DMS153 (cell line): ENCODE measurements at regions not wholly inside any gene's neighbourhood (a gene's known extent, or its start where the extent isn't known, plus 50 kb on each side); places are given as distances from the start of the nearest gene placed in this dataset.
"Not testable (repeated sequence)": the region's sequence is repeated elsewhere in the genome, so short reads cannot be mapped to it uniquely, and the experiment has no call there.

Source experiments
- DNase-seq: peaks from one replicate; lab custom pipeline; 2025; lab: John Stamatoyannopoulos, UW

DNA sequence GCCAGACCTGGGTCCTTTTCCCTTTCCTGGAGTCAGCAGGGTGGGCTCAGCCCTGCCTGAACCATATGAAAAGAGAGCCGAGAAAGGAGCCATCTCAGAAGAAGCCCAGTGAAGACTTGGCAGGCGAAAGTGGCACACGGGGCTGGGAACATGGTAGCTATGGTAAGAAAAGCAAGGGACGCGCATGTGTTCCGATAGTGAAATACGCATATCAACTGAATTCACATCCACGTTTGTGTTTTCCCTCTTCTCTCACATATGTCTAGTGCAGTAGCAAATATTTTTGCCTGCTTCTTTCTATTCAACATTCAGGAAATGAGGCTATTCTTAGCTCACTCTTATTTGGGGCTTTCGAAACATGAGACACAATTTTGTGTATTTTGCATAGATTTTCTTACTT is 54.1 kb upstream of the PEG3 start:
- DNase-seq: no peak

DNA sequence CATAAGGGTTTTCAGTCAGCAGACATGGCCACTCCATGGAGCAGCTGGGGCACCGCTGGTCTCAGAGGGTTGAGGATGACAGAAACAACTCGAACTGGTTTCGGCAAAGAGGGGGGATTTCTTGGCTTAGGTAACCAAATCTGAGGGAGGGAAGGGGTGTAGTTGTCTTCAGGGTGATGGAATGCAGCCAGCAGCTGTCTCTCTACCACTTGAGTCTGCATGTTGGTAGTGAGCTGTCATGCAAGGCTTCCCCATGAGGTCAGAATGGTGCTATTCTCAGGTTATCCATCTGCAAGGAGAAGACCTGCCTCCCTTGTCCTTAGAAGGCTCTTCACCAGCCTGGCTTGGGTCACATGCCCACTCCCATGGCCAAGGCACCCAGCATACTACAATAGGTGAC is 55.6 kb upstream of the PEG3 start:
- no peak for DNase-seq

DNA sequence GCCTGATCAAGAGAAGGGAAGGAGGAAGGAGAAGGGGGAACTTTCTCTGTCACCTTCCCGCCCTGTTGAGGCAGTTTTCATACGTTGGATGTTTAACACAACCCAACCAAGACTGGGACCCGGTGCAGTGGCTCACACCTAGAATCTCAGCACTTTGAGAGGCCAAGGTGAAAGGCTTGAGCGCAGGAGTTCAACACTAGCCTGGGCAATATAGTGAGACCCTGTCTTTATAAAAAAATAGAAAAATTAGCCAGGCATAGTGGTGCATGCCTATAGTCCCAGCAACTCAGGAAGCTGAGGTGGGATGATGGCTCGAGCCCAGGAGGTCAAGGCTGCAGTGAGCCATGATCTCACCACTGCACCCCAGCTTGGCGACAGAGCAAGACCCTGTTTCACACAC is 59.4 kb upstream of the PEG3 start:
- no peak for DNase-seq

DNA sequence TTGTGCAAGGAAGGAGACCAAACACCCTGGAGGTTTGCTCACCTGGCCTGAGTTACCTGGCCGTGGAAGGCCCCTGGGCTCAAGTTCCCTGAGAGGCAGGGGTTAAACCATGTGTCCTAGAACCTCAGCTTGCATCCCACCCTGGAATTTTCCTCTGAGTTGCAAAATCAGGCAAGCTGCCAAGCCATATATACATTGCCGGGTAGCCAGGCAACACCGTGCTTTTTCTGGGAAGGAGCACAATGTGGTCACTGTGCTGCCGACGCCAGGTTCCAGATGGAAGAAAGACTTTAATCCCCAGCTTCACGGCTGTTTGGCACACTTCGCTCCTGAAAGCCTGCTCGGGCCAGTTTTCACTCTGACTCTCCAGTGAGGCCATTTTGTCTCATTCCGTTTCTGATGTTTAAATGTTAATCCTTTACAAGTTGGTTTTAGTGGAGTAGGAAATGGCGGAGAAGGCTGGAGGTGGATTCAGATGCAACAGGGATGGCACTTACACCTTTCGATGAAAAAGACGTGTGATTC is 60.1 kb upstream of the PEG3 start:
- no peak for DNase-seq

DNA sequence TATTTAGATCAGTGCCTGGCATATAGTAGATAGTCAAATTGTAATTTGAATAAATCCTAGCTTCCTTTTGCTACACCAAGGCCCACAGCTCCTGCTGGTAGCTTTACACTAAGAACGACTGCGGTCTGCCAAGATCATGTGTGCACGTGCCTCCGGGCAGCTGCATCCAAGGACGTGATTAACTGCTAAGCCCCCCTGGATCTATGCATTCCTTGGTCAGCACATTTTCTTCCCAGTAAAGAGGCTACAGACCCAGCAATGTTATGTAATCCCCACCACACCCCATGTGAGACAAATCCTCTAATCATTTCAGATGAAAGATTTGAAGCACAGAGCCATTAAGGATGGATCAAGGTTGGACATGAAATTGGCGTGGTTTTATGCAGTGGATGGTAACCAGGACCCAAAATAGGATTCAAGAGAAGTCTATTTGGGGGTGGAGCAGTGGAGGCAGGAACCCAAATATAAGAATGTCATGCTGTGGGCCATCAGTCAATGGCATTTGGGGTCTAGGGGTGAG is 65.2 kb upstream of the PEG3 start:
- DNase-seq: no peak

DNA sequence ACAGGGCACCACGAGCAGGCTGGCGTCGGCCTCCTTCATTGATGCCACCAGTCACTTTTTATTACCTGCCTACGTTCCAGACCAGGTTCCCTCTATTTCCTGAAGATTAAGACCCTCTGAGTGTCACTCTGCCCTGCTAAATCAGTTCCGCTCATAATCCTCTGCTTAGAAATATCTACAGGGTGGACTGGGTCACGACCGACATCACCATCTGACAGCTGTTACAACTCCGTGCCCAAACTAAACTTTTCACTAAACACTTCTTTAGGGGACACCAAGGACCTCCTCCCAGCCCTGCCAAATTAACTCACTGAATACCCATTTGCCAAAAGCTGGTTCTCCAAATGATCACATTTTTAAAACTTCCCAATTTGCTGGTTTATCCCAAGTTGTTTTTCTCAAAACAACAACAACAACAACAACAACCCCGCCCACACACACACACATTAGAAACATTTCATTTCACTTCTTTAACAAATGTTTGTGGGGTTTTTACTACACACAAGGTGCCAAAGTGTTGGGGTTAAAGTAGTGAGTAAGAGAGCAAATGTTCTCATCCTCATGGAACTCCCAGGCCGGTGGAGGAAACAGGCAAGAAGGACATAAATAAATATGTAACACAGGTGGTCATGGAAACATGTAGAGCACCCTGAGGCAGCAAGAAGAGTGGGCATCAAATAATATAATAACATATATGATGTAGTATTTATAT is 72.0 kb upstream of the PEG3 start:
- DNase-seq: no peak

DNA sequence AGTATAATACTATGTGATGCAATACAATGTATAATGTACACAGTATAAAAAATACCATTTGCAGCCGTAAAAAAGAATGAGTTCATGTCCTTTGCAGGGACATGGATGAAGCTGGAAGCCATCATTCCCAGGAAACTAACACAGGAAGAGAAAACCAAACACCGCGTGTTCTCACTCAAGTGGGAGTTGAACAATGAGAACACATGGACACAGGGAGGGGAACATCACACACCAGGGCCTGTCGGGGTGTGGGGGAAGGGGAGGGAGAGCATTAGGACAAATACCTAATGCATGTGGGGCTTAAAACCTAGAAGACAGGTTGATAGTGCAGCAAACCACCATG is 72.6 kb upstream of the PEG3 start:
- DNase-seq: not testable (repeated sequence)

DNA sequence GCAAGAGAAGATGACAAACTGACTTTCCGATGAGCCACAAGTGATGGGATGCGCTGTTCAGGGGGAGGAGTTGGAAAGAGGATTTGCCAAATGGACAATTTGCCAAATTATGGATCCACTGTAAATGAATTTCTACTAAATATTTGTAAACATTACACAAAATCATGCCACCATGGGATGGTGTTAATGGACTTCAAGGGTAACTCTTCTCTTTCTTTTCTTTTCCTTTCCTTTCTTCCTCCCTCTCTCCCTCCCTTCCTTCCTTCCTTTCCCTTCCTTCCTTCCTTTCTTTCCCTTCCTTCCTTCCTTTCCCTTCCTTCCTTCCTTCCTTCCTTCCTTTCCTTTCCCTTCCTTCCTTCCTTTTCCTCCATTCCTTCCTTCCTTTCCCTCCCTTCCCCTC is 76.0 kb upstream of the PEG3 start:
- no peak for DNase-seq

DNA sequence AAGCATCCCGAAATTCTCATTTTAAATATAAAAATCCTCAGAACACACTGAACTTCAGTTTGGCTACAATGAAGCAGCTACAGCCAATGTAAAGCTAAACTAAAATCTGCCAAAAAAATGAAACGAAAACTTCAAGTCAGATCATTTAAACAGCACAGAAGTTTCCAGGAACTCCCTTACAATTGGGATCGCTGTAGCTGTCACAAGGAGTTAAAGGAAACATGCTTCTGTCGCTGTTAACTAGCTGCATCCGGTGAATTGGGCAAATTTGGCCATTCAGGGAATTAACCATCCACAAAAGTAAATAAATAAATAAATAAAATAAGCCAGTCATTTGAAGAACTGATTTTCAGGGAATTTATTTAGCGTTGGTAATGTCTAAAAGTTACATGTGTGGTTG is 77.0 kb upstream of the PEG3 start:
- no peak for DNase-seq

DNA sequence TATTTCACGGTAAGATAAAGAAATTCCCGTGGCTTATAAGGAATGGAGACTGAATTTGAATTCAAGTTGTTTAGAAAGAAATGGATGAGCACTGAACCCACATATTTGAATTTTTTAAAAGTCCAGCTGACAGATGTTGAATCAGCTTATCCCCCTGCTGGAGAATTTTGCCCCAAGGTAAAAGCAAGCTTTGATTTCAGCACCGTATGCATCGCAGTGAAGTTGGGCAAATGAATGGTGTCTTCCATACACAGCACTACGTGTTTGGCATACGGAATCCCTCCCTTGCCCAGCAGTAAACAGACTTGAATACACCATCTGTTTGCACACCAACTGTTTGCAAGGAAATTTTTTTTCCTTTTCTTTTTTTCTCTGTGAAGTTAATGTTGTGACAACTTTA is 77.5 kb upstream of the PEG3 start:
- no peak for DNase-seq

DNA sequence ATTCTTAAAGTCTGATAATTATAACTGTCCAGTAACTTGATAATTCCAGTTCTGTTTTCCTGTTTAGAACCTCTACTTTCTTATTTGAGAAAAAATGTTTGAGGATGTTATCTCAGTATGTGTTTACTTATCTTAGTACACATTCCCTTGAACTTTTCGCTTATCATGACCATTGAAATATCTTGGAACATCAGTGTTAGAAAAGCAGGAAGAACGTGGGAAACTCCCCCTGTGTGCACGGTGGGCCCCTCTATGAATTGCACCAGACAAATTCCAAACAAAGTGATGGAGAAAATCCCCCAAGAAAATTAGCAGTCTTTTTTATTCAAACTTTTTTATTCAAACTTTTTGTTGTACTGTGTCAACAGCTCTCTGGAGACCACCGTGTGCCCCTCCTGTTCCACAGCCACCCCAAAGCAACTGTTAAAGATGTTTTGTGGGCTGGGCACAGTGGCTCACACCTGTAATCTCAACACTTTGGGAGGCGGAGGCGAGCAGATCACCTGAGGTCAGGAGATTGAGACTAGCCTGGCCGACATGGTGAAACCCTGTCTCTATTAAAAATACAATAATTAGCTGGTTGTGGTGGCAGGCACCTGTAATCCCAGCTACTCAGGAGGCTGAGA is 78.3 kb upstream of the PEG3 start:
- DNase-seq: no peak

DNA sequence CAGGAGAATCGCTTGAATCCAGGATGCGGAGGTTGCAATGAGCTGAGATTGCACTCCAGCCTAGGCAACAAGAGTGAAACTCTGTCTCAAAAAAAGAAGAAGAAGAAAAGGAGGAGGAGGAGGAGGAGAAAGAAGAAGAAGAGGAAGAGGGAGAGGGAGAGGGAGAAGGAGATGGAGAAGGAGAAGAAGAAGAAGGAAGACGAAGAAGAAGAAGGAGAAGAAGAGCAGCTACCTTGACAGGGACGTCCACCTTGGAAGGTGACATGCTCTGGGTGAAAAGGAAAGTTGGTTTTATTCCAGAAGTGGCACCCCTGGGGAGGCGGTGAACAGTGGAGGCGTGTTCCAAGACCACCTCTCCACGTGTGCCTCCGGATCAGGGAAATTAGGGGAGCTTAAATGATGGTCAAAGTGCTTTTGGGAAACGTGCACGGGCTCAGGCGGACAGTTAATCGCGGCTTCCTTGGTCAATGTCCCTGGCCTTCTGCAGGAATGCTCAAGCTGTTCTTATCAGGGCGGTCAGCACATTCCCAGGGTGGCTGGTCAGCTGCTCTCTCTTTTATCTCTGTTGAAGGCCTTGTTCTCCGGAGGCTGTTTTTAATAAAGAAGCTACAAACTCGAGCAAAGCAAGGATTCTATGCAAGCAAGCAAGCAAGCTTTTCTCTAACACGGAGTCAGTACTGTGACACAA is 78.9 kb upstream of the PEG3 start:
- DNase-seq: no peak

DNA sequence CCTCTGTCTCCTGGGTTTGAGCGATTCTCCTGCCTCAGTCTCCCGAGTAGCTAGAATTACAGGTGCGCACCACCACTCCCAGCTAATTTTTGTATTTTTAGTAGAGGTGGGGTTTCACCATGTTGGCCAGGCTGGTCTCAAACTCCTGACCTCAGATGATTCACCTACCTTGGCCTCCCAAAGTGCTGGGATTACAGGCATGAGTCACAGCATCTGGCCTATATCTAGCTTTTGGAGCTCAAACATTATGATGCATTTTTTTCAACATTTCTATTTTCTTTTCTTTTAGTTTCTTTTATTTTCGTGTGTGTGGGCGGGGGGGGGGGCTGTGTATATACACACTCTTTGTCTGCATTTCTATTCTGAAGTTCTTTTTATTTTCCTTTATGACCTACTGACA is 85.6 kb upstream of the PEG3 start:
- DNase-seq: not testable (repeated sequence)

DNA sequence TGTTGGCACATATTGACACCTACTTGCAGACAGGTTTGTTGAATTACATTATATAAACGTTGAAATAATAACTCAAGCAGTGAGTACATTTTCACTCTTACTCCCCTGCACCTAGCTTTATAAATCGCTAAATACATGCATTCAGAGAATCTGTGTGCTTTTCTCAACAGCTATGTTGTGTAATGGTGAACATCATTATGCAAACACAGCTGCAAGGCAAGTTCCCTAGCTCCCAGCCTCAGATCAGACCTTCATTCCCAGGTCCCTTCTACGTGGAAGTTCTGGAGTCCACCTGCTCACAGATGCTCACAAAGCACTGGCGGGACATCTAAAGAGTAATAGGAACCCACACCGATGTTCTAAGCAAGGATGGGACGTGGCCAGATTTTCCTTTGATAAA is 86.8 kb upstream of the PEG3 start:
- DNase-seq: no peak

DNA sequence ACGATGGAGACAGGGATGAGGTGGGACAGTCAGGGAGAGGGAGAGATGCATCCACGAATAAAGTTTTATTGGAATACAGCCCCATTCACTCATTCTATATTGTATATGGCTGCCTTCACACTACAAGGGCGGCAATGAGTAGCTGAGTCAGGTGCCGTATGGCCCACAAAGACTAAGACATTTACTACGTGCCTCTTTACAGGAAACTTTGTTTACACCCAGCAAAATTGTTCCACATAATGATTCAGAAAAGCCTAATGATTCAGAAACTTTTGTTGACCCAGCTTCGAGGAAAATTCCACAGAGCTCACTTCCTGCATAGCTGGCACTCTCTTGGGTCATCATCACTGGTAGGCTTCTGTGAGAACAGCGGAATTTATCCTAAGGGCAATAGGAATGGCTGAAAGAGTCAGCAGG is 87.3 kb upstream of the PEG3 start:
- DNase-seq: no peak

DNA sequence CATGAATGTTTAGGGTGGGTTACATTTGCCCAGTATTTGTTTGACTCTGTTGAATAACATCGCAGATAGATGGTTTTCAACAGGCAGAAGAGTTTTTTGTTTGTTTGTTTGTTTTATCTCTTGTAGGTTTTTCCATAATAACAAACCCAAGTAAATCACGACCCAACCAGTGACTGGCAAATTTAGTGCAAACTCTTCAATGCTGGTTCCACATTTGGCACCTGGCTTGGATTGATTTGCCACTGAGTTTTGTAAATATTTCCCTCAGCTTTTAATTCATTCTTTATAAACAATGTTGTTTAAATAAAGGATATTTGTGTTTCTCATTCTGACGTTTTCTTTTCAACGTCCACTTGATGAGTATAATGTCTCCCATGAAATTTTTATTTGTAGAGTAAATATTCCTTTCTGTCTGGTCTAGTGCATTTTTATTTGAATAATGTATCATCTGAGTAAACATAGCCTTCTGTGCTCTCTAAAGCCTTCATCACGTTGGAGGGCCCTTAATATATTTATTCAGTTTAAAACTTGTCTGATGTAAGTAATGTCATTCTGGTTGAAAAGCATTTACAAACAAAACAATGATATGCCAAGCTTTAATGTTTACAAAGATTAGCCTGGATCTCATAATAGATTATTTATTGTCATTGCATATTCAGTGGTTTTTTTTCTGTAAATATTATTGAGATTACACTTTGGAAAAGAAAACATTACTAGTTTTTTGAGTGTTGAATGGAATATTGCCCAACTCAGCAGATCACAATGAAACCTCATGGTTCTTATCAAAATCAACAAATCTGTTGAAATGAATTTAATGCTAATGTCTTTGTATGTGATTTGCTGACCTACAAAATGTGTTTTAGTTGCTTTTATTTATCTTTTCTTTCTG is 90.4 kb upstream of the PEG3 start:
- peak; percentile 13 for DNase-seq

DNA sequence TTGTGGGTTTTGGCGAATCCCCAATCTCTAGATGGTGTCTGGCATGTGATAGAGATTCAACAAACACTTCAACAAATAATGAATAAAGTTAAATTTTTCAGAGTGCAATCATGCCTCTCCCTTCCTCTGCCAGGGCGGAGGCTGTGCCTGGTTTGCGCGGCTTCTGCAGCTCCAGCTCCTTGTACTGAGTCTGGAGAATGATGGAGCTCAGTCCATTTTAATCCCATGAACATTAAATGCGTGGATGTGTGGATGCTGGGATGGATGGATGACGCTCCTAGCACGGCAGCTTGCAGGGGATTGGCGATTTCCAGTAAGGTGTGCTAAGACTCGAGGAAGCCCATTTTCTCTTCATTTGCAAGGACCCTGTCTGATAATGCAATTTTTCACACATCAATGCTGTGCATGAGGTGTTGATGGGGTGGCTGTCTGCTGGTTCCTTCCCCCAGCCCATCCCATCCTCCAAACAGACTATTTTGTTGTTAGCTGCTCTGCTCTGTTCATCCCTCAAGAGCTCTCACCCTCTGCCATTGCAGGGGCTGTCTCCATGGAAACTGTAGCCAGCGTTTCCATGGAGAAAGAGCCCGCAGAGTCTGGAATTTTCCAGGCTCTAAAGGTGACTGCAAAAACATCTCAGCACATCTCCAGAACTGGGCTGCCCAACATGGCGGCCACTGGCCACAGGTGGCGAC is 92.6 kb upstream of the PEG3 start:
- DNase-seq: no peak

DNA sequence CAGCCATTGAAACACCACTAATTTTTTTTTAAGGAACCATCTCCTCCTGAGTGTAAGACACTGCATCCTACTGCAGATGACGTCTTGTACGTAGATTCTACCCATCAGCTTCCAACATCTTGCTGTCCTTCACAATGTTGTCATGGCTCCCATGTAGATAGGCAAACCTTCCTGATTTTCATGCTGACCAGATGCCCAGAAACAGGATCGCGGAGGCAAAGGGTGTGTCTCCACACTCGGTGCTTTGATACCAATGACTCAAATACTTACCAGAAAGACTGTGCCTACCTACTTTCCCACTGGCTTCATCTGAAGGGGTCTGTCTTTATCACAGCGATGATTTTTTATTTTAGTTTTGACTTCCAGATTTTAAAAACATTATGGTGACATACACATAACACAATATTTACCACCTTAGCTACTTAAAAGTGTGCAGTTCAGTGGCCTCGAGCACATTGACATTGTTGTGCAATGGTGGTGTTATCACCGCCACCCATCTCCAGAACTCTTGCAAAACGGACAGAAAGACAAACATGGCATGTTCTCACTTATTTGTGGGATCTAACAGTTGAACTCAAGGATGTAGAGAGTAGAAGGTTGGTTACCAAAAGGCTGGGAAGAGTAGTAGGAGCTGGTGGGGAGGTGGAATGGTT is 94.0 kb upstream of the PEG3 start:
- DNase-seq: no peak

DNA sequence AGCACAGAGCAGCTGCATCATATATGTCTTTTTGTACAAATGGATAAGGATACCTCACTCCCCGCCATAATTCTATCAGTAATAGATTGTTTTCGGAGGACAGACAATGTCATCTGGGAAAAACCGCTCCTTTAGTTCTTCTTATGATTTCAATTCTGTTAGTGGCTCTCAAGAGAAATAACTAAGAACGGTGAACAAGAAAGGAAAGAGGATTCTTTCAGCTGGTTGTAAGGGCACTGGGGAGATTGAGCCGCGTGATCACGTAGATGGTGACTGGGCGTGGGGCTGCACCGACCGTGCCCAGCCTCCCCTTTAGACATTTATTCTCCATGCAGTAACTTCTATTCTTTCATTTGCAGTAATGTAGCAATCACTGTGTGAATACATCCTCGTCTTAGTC is 99.4 kb upstream of the PEG3 start:
- no peak for DNase-seq

DNA sequence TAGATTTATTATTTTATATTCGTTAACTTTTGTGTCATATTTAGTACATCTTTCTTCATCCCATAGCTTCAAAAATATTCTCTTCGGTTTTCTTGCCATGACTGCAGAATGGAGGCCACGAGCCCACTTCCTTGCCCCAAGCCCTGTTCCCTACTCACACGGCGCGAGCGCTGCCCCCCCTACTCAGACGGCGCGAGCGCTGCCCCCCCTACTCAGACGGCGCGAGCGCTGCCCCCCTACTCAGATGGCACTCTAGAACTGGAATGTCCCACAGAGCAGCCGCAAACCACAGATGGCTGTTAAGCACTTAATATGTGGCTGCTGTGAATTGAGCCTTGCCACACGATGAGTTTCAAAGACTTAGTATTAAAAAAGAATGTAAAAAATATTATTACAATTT is 102.2 kb upstream of the PEG3 start:
- no peak for DNase-seq

DNA sequence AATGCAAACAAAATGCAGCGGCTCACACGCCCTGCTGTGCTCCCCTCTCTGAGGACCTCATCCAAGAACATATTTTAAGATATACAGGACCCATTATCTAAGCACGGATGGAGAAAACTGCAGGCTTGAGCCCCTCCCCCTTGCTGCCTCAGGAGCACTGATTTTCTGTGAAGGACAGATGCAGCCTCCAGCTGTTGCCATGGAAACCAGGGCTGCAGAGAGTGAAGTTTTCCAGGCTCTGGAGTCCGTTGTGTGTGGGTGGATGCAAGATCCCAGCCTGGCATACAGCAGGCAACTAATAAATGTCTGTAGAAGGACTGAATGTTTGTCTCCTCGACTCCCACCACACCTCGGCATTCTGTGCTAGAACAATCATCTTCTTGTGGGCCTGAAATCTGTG is 105.6 kb upstream of the PEG3 start:
- DNase-seq: no peak
